Neuronal stem cell (in vitro differentiated cells): ENCODE measurements at regions not wholly inside any gene's neighbourhood (a gene's known extent, or its start where the extent isn't known, plus 50 kb on each side); places are given as distances from the start of the nearest gene placed in this dataset.
A peak's percentile ranks its signal among the peaks of the same experiment; 100 is the strongest.

ENCODE experiments used
- DNase-seq: peaks from one replicate; pipeline ENCODE4 v3.0.0-alpha.2; 2013; ENCODE audit warnings: low spot score
- H2AFZ ChIP-seq: one replicate; pipeline ENCODE4 v1.6.1; 2013; ENCODE audit warnings: mild to moderate bottlenecking, low read length, inconsistent platforms
- H2AK5ac ChIP-seq: 2 replicates; pipeline ENCODE4 v1.6.1; 2013; ENCODE audit warnings: low read depth, mild to moderate bottlenecking, inconsistent platforms, low read length, moderate library complexity, mixed read lengths
- H2BK120ac ChIP-seq: 2 replicates; pipeline ENCODE4 v1.6.1; 2013; ENCODE audit warnings: low read depth, mild to moderate bottlenecking, inconsistent platforms, low read length, moderate library complexity, mixed read lengths
- H2BK12ac ChIP-seq: one replicate; pipeline ENCODE4 v1.6.1; 2013; ENCODE audit warnings: low read length, inconsistent platforms
- H2BK15ac ChIP-seq: 2 replicates; pipeline ENCODE4 v1.6.1; 2013; ENCODE audit warnings: mild to moderate bottlenecking, low read length, inconsistent platforms, mixed read lengths
- H2BK5ac ChIP-seq: one replicate; pipeline ENCODE4 v1.6.1; 2013; ENCODE audit warnings: inconsistent platforms, mild to moderate bottlenecking, low read length, moderate library complexity
- H3K14ac ChIP-seq: one replicate; pipeline ENCODE4 v1.6.1; 2013; ENCODE audit warnings: low read length, inconsistent platforms
- H3K18ac ChIP-seq: 2 replicates; pipeline ENCODE4 v1.6.1; 2013; ENCODE audit warnings: low read length, inconsistent platforms
- H3K23ac ChIP-seq: 2 replicates; pipeline ENCODE4 v1.6.1; 2013; ENCODE audit warnings: low read depth, mild to moderate bottlenecking, mixed read lengths, low read length, inconsistent platforms; ENCODE audit not compliant: poor library complexity
- H3K27ac ChIP-seq: replicated peaks from 3 replicates; pipeline ENCODE4 v1.5.1; 2013; ENCODE audit warnings: low read length, inconsistent platforms
- H3K27me3 ChIP-seq, 3 experiments: 2 replicates each; pipeline ENCODE4 v1.6.1; 2013; ENCODE audit warnings: low read length in 3 of 3, mild to moderate bottlenecking in 2 of 3, inconsistent platforms in 1 of 3, low read depth in 1 of 3, mixed read lengths in 1 of 3, moderate library complexity in 1 of 3; ENCODE audit not compliant: control insufficient read depth in 3 of 3, insufficient read depth in 3 of 3
- H3K36me3 ChIP-seq, 2 donors: replicated peaks in 1 of 2; 2 replicates each; pipeline ENCODE4 v1.6.1; 2013; ENCODE audit warnings: low read length in 2 of 2; ENCODE audit not compliant: control insufficient read depth in 2 of 2, insufficient read depth in 2 of 2
- H3K4ac ChIP-seq: 2 replicates; pipeline ENCODE4 v1.6.1; 2013; ENCODE audit warnings: inconsistent platforms, mild to moderate bottlenecking, low read length, moderate library complexity
- H3K4me1 ChIP-seq, 2 donors: 1 replicate in 1 of 2; 2 replicates in 1 of 2; pipeline ENCODE4 v1.6.1; 2013; ENCODE audit warnings: low read length in 2 of 2, low read depth in 1 of 2; ENCODE audit not compliant: control insufficient read depth in 2 of 2, insufficient read depth in 1 of 2
- H3K4me2 ChIP-seq: one replicate; pipeline ENCODE4 v1.6.1; 2013; ENCODE audit warnings: mild to moderate bottlenecking, low read length, inconsistent platforms; ENCODE audit not compliant: insufficient read depth, poor library complexity, severe bottlenecking
- H3K4me3 ChIP-seq, 2 donors: 2 replicates each; pipeline ENCODE4 v1.5.1; 2013; ENCODE audit warnings: low read length in 2 of 2, mild to moderate bottlenecking in 2 of 2, inconsistent platforms in 1 of 2, moderate library complexity in 1 of 2
- H3K79me1 ChIP-seq: one replicate; pipeline ENCODE4 v1.6.1; 2013; ENCODE audit warnings: low read depth, mild to moderate bottlenecking, inconsistent platforms, low read length, moderate library complexity
- H3K9ac ChIP-seq: one replicate; pipeline ENCODE4 v1.6.1; 2013; ENCODE audit warnings: mild to moderate bottlenecking, low read depth, low read length, inconsistent platforms; ENCODE audit not compliant: poor library complexity
- H3K9me3 ChIP-seq, 2 donors: replicated peaks in 1 of 2; 2 replicates each; pipeline versions ENCODE3 to v1.6.1; 2013; ENCODE audit warnings: low read length in 2 of 2, mild to moderate bottlenecking in 2 of 2, inconsistent platforms in 1 of 2, low read depth in 1 of 2, mixed read lengths in 1 of 2, moderate library complexity in 1 of 2; ENCODE audit not compliant: control insufficient read depth in 2 of 2, insufficient read depth in 1 of 2
- H4K8ac ChIP-seq: one replicate; pipeline ENCODE4 v1.6.1; 2013; ENCODE audit warnings: low read depth, mild to moderate bottlenecking, inconsistent platforms, low read length, moderate library complexity
- H4K91ac ChIP-seq: one replicate; pipeline ENCODE4 v1.6.1; 2013; ENCODE audit warnings: low read length, low read depth, mild to moderate bottlenecking, inconsistent platforms; ENCODE audit not compliant: poor library complexity
- WGBS, 2 donors: extraction: QIAGEN DNeasy Blood & Tissue Kit; methylation state at CpG; one replicate each; pipeline ENCODE4 v1.1.7; 2013; ENCODE audit warnings: missing lambda C conversion rate in 2 of 2, mixed read lengths in 1 of 2; ENCODE audit not compliant: insufficient read length in 2 of 2, insufficient replicate concordance in 1 of 2; ENCODE audit errors: extremely low coverage in 2 of 2; 5-methylcytosine and 5-hydroxymethylcytosine counted together

- no peak overlapping the region for H2AK5ac ChIP-seq
- H3K4ac ChIP-seq = no peak overlapping the region
- H3K27ac ChIP-seq = no peak overlapping the region
- no peak overlapping the region for H2BK5ac ChIP-seq
- no peak overlapping the region for H2BK12ac ChIP-seq
- H3K4me2 ChIP-seq = no peak overlapping the region
- no peak overlapping the region for H4K91ac ChIP-seq
- H3K4me3 ChIP-seq = no peak overlapping the region
- H3K36me3 ChIP-seq = no peaks in the 10 kb centered on the region
- no peak overlapping the region for H2AFZ ChIP-seq
- no peak overlapping the region for H3K18ac ChIP-seq
- no peak overlapping the region for H3K14ac ChIP-seq
- H2BK120ac ChIP-seq = no peak overlapping the region
- no peak overlapping the region for H3K23ac ChIP-seq
- no peaks in the 10 kb centered on the region for H3K9me3 ChIP-seq
- no peaks in the 10 kb centered on the region for H3K27me3 ChIP-seq
- no CpG with 5 or more reads among the region's 2 CpGs for WGBS, 2 donors
- no peak overlapping the region for H3K9ac ChIP-seq
- no peak overlapping the region for H4K8ac ChIP-seq
- no peak overlapping the region for H2BK15ac ChIP-seq
- peaks cover 0 to 8% of the 10 kb centered on the region in 2 donors for H3K4me1 ChIP-seq
- no peaks in the 10 kb centered on the region for H3K79me1 ChIP-seq
- no peak for DNase-seq
Observed at GRCh38 chr7:42431873-42432272, 194.9 kb upstream of the GLI3 start.

- Histone ChIP-seq H3K4me1 (peaks cover 0 to 8% of the 10 kb centered on the region in 2 donors), H2BK15ac (no peak overlapping the region), H3K4me2 (no peak overlapping the region), H3K9ac (no peak overlapping the region), H2BK12ac (no peak overlapping the region), H3K4me3 (no peak overlapping the region), H3K4ac (no peak overlapping the region), H2BK120ac (no peak overlapping the region), H2BK5ac (no peak overlapping the region), H3K18ac (no peak overlapping the region), H4K8ac (no peak overlapping the region), H3K14ac (no peak overlapping the region), H3K27ac (no peak overlapping the region), H3K27me3 (no peaks in the 10 kb centered on the region), H3K36me3 (no peaks in the 10 kb centered on the region), H3K79me1 (no peaks in the 10 kb centered on the region), H3K9me3 (no peaks in the 10 kb centered on the region), H3K23ac (no peak overlapping the region), H2AFZ (peak overlapping the region; percentile 86), H2AK5ac (no peak overlapping the region), H4K91ac (no peak overlapping the region)
- no CpG with 5 or more reads among the region's 4 CpGs for WGBS, 2 donors
- DNase-seq = no peak
Observed at GRCh38 chr7:42429339-42429738, 192.3 kb upstream of the GLI3 start.

- no peak overlapping the region for H3K4ac ChIP-seq
- DNase-seq = no peak
- H2AK5ac ChIP-seq = no peak overlapping the region
- H3K23ac ChIP-seq = no peak overlapping the region
- no peak overlapping the region for H2BK120ac ChIP-seq
- H3K9me3 ChIP-seq = no peaks in the 10 kb centered on the region
- H4K91ac ChIP-seq = no peak overlapping the region
- H3K9ac ChIP-seq = no peak overlapping the region
- H2AFZ ChIP-seq = no peak overlapping the region
- peaks cover 0 to 8% of the 10 kb centered on the region in 2 donors for H3K4me1 ChIP-seq
- no peak overlapping the region for H3K4me2 ChIP-seq
- no peak overlapping the region for H3K14ac ChIP-seq
- H4K8ac ChIP-seq = no peak overlapping the region
- no peak overlapping the region for H2BK12ac ChIP-seq
- H2BK15ac ChIP-seq = no peak overlapping the region
- H3K27me3 ChIP-seq = no peaks in the 10 kb centered on the region
- no peak overlapping the region for H3K4me3 ChIP-seq
- H3K36me3 ChIP-seq = no peaks in the 10 kb centered on the region
- WGBS, 2 donors = no CpG with 5 or more reads among the region's 4 CpGs
- no peak overlapping the region for H3K18ac ChIP-seq
- H3K79me1 ChIP-seq = no peaks in the 10 kb centered on the region
- H2BK5ac ChIP-seq = no peak overlapping the region
- H3K27ac ChIP-seq = no peak overlapping the region
Observed at GRCh38 chr7:42426163-42426562, 189.2 kb upstream of the GLI3 start.

GRCh38 chr7:42414941-42415505 is 178.0 kb upstream of the GLI3 start:
- no peaks in the 10 kb centered on the region for H3K27me3 ChIP-seq
- no peak overlapping the region for H2BK15ac ChIP-seq
- no peak overlapping the region for H2BK12ac ChIP-seq
- no peak overlapping the region for H2BK120ac ChIP-seq
- H3K23ac ChIP-seq = no peak overlapping the region
- H3K18ac ChIP-seq = no peak overlapping the region
- no peaks in the 10 kb centered on the region for H3K36me3 ChIP-seq
- no peak overlapping the region for H3K4me2 ChIP-seq
- DNase-seq = no peak
- no peak overlapping the region for H2AFZ ChIP-seq
- no peaks in the 10 kb centered on the region for H3K4me1 ChIP-seq
- no peak overlapping the region for H4K91ac ChIP-seq
- H2AK5ac ChIP-seq = no peak overlapping the region
- no peak overlapping the region for H3K27ac ChIP-seq
- H3K4me3 ChIP-seq = no peak overlapping the region
- WGBS, 2 donors = no CpG with 5 or more reads among the region's 4 CpGs
- no peaks in the 10 kb centered on the region for H3K79me1 ChIP-seq
- no peak overlapping the region for H3K9ac ChIP-seq
- no peak overlapping the region for H3K4ac ChIP-seq
- no peaks in the 10 kb centered on the region for H3K9me3 ChIP-seq
- no peak overlapping the region for H3K14ac ChIP-seq
- H4K8ac ChIP-seq = no peak overlapping the region
- no peak overlapping the region for H2BK5ac ChIP-seq
